ENCODE measurements at regions not wholly inside any gene's neighbourhood (a gene's known extent, or its start where the extent isn't known, plus 50 kb on each side); places are given as distances from the start of the nearest gene placed in this dataset.
"Not testable (repeated sequence)": the region's sequence is repeated elsewhere in the genome, so short reads cannot be mapped to it uniquely, and the experiment has no call there.

DNA sequence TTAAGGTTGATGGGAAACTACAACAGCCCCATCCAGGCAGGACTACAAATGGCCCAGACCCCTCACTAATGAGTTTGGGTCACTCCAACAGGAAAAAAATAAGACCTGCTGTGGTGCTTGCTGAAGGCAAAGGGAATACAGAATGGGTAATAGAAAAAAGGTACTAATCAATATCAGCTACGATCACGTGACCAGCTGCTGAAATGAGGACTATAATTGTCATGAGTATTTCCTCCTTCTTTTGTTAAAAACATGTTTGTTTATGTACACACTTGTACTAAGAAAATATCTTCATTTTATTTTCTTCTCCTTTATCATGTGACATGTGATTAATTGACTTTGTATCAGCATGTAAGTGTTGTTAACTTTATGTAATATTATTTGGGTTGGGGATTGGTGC, 199.9 kb downstream of the GJA1 start:
- Histone ChIP-seq H3K36me3 (no peaks in the 10 kb centered on the region), H3K4me1 (peaks cover 3% of the 10 kb centered on the region), H3K27ac (no peak overlapping the region), H3K4me3 (no peak overlapping the region), H3K9me3 (no peaks in the 10 kb centered on the region), H3K27me3 (no peaks in the 10 kb centered on the region)
- DNase-seq (ENCODE audit: low spot score in 2 of 2) = no peak
- TF ChIP-seq, protein P1, sequence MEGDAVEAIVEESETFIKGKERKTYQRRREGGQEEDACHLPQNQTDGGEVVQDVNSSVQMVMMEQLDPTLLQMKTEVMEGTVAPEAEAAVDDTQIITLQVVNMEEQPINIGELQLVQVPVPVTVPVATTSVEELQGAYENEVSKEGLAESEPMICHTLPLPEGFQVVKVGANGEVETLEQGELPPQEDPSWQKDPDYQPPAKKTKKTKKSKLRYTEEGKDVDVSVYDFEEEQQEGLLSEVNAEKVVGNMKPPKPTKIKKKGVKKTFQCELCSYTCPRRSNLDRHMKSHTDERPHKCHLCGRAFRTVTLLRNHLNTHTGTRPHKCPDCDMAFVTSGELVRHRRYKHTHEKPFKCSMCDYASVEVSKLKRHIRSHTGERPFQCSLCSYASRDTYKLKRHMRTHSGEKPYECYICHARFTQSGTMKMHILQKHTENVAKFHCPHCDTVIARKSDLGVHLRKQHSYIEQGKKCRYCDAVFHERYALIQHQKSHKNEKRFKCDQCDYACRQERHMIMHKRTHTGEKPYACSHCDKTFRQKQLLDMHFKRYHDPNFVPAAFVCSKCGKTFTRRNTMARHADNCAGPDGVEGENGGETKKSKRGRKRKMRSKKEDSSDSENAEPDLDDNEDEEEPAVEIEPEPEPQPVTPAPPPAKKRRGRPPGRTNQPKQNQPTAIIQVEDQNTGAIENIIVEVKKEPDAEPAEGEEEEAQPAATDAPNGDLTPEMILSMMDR (IDR thresholded peaks at IDR 0.05) = no peak
- no peak for TF ChIP-seq EP300 (IDR thresholded peaks at IDR 0.05)
- TF ChIP-seq POLR2A (IDR thresholded peaks at IDR 0.05) = no peak
- TF ChIP-seq POLR2AphosphoS5 (IDR thresholded peaks at IDR 0.05) = no peak
- WGBS = 99% methylated on average over 2 of the region's 2 CpGs

DNA sequence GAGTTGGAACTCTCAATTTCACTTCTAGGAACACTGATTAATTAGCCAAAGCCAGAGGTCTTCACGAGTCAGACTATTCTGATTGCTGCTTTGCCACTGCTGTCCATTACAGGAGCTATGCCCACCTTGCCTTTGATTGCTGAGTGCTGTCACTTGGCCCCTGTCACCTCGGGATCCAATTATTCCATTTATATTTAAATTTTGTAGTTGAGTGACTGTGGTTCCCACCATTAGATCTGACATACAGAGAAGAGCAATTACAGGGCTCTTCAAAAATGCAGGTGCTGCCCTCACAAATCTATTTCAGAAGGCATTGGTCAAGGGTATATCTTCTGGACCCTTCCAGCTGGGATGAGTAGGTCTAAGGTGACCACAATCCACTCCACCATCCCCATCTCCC, 200.8 kb downstream of the GJA1 start:
- H3K4me1 ChIP-seq; H3K27ac ChIP-seq; H3K27me3 ChIP-seq; DNase-seq (ENCODE audit: low spot score in 2 of 2); H3K4me3 ChIP-seq; H3K9me3 ChIP-seq; H3K36me3 ChIP-seq: not testable (repeated sequence)
- WGBS = 81% methylated on average over 2 of the region's 2 CpGs

DNA sequence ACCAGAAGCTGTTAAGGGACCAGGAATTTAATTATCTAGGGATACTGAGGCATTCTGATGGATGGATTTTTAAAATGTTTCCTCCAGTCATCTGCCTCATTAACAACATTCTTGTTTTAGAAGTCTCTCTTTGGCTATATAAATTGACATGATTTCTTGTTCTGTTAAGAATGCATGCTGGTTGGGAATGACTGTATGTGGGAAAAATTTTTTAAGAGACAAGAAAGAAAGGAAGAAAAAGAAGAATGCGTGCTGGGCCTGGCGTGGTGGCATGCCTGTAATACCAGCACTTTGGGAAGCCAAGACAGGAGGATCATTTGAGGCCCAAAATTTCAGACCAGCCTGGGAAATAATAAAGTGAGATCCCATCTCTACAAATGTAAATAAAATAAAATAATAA, 203.6 kb downstream of the GJA1 start:
- Histone ChIP-seq H3K4me3 (no peak overlapping the region), H3K27me3 (no peaks in the 10 kb centered on the region), H3K27ac (no peak overlapping the region), H3K9me3 (no peaks in the 10 kb centered on the region), H3K4me1 (no peaks in the 10 kb centered on the region), H3K36me3 (no peaks in the 10 kb centered on the region)
- WGBS = 93% methylated on average over 2 of the region's 2 CpGs
- DNase-seq (ENCODE audit: low spot score in 2 of 2) = no peak
- TF ChIP-seq POLR2AphosphoS5 (IDR thresholded peaks at IDR 0.05) = no peak
- no peak for TF ChIP-seq EP300 (IDR thresholded peaks at IDR 0.05)
- TF ChIP-seq, protein P1 (IDR thresholded peaks at IDR 0.05) = no peak
- no peak for TF ChIP-seq POLR2A (IDR thresholded peaks at IDR 0.05)

DNA sequence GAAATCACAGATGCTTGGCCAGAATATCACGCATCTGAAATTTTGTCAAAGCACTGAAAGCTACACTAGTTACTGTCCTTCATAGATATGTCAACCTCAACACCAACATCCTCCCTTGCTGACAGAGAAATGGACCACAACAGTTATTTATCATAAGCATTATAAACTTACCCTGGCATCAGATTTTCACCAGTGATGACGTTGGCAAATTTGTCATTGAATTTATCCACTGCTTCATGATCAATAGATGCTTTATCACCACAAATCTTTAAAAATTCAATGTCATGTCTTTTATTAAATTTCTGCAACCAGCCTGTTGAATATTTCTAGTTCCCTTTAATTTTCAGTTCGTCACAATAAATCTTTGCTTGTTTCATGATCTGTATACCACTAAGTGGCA, 205.7 kb downstream of the GJA1 start:
- TF ChIP-seq POLR2A (IDR thresholded peaks at IDR 0.05) (no peak), POLR2AphosphoS5 (IDR thresholded peaks at IDR 0.05) (no peak)
- TF ChIP-seq, protein P1 (IDR thresholded peaks at IDR 0.05) = no peak
- Histone ChIP-seq H3K27me3 (no peaks in the 10 kb centered on the region), H3K4me3 (no peak overlapping the region), H3K4me1 (no peaks in the 10 kb centered on the region), H3K36me3 (no peaks in the 10 kb centered on the region), H3K9me3 (no peaks in the 10 kb centered on the region), H3K27ac (no peak overlapping the region)
- DNase-seq (ENCODE audit: low spot score in 2 of 2) = no peak
- 93% methylated on average over 3 of the region's 3 CpGs for WGBS

DNA sequence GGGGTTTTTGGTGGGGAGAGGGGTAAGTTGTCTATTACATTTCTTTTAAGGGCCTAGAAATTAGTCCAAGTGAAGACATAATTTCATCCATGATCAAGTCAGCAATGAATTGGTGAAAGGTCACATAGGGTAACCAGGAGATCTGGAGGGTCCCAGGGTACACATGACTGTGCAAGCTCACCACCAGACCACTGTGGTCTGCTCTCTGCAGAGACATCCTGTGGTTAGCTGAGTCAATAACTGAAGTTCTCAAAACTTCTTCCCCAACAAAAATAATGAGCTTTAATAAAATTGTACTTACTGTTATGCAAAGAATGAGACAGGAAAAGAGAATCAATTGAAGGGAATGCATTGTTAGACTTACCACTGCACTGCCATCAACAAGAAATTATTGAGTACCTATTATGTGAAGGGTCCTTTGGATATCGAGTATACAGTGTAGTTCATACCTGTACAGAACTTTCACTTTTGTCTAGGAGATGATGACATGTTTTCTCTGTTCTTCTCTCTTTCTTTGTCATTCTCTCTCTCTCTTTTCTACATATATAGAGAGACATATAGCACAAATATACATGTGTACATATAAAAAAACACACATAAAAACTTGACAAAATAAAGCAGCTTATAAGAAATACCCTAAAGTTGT, 209.8 kb downstream of the GJA1 start:
- no peak for DNase-seq (ENCODE audit: low spot score in 2 of 2)
- H3K4me1 ChIP-seq = no peaks in the 10 kb centered on the region
- WGBS = 78% methylated on average over 1 of the region's 1 CpG
- no peak overlapping the region for H3K27ac ChIP-seq
- H3K27me3 ChIP-seq = no peaks in the 10 kb centered on the region
- H3K4me3 ChIP-seq = no peak overlapping the region
- no peaks in the 10 kb centered on the region for H3K36me3 ChIP-seq
- H3K9me3 ChIP-seq = no peaks in the 10 kb centered on the region
- no peak for TF ChIP-seq POLR2A (IDR thresholded peaks at IDR 0.05)
- TF ChIP-seq POLR2AphosphoS5 (IDR thresholded peaks at IDR 0.05) = no peak
- TF ChIP-seq EP300 (IDR thresholded peaks at IDR 0.05) = no peak
- TF ChIP-seq, protein P1 (IDR thresholded peaks at IDR 0.05) = no peak

DNA sequence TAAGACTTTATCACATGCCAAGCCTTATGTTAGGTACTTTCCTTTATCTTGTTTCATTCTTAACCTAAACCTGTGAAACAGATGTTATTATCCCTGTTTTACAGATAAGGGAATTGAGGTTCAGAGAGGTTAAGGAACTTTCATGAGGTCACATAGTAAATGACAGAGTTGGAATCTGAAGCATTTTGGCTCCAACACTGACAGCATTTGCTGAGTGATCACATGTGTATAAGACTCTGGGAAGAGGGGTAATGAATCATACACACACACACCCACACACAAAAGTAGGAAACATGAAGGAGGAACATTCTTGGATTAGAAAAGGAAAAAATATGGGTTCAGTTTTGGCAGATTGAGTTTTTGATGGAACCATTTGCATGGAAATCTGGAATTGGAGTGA, 212.5 kb downstream of the GJA1 start:
- DNase-seq (ENCODE audit: low spot score in 2 of 2) = no peak
- Histone ChIP-seq H3K27me3 (no peaks in the 10 kb centered on the region), H3K27ac (no peak overlapping the region), H3K4me1 (peaks cover 2% of the 10 kb centered on the region), H3K4me3 (no peak overlapping the region), H3K9me3 (no peaks in the 10 kb centered on the region), H3K36me3 (no peaks in the 10 kb centered on the region)
- no peak for TF ChIP-seq POLR2A (IDR thresholded peaks at IDR 0.05)
- TF ChIP-seq POLR2AphosphoS5 (IDR thresholded peaks at IDR 0.05) = no peak
- TF ChIP-seq EP300 (IDR thresholded peaks at IDR 0.05) = no peak
- TF ChIP-seq, protein P1 (IDR thresholded peaks at IDR 0.05) = no peak

All from suprapubic skin (tissue), 4 donors.